Neural cell (in vitro differentiated cells): ENCODE measurements at regions not wholly inside any gene's neighbourhood (a gene's known extent, or its start where the extent isn't known, plus 50 kb on each side); places are given as distances from the start of the nearest gene placed in this dataset.

Experiments
- EZH2 ChIP-seq: fragments of 200-600, 300-800 bp; shearing (Covaris generic), sonication (generic); IDR thresholded peaks from 2 replicates; pipeline ENCODE4 v1.6.1; 2014; ENCODE audit warnings: antibody characterized with exemption, low read length, borderline replicate concordance, mild to moderate bottlenecking; ENCODE audit not compliant: insufficient read depth, poor library complexity, severe bottlenecking
- POLR2AphosphoS5 ChIP-seq: IDR thresholded peaks from 2 replicates; pipeline ENCODE4 v1.6.1; 2012
- REST ChIP-seq: IDR thresholded peaks from 2 replicates; pipeline ENCODE4 v1.6.1; 2012; ENCODE audit warnings: borderline replicate concordance
- SMC3 ChIP-seq: fragments of 450-650 bp; conservative IDR thresholded peaks from 2 replicates; pipeline ENCODE4 v1.6.1; 2014; ENCODE audit warnings: antibody characterized with exemption, mild to moderate bottlenecking, moderate library complexity; ENCODE audit not compliant: poor library complexity
- TAF1 ChIP-seq: IDR thresholded peaks from 2 replicates; pipeline ENCODE4 v1.6.1; 2012; ENCODE audit warnings: low read depth
- TF ChIP-seq, protein P1 (sequence below): fragments of 450-650 bp; IDR thresholded peaks from 2 replicates; pipeline ENCODE4 v1.5.1; 2014; ENCODE audit warnings: antibody characterized with exemption, mild to moderate bottlenecking, moderate library complexity; ENCODE audit not compliant: poor library complexity, severe bottlenecking

DNA sequence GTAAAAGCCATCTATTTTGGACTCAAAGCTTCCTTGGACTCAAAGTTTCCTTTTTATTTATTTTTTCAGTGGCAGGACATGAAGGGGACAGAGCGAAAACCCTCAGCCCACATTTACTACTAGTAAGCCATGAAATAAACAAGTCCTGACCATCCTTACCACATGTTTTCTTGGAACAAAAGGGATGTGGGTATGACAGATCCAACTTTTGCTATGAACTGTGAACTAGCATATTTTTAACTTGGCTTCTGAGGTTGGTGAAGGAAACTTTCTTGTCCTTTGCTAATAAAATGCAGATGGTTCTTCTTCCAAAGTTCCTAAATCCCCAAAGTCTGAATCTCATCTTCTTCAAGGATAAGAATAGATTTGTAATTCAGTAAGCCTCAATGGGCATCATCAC lies 122.7 kb upstream of the TNC start:
- TF ChIP-seq, protein P1, sequence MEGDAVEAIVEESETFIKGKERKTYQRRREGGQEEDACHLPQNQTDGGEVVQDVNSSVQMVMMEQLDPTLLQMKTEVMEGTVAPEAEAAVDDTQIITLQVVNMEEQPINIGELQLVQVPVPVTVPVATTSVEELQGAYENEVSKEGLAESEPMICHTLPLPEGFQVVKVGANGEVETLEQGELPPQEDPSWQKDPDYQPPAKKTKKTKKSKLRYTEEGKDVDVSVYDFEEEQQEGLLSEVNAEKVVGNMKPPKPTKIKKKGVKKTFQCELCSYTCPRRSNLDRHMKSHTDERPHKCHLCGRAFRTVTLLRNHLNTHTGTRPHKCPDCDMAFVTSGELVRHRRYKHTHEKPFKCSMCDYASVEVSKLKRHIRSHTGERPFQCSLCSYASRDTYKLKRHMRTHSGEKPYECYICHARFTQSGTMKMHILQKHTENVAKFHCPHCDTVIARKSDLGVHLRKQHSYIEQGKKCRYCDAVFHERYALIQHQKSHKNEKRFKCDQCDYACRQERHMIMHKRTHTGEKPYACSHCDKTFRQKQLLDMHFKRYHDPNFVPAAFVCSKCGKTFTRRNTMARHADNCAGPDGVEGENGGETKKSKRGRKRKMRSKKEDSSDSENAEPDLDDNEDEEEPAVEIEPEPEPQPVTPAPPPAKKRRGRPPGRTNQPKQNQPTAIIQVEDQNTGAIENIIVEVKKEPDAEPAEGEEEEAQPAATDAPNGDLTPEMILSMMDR: no peak
- no peak for TF ChIP-seq POLR2AphosphoS5
- TF ChIP-seq SMC3: no peak
- no peak for TF ChIP-seq TAF1
- no peak for TF ChIP-seq EZH2
- no peak for TF ChIP-seq REST
